SIG-M5 (cell line): ENCODE measurements at regions not wholly inside any gene's neighbourhood (a gene's known extent, or its start where the extent isn't known, plus 50 kb on each side); places are given as distances from the start of the nearest gene placed in this dataset.
"Not testable (repeated sequence)": the region's sequence is repeated elsewhere in the genome, so short reads cannot be mapped to it uniquely, and the experiment has no call there.

ENCODE experiments used
- DNase-seq: peaks from one replicate; lab custom pipeline; 2025; lab: John Stamatoyannopoulos, UW

DNA sequence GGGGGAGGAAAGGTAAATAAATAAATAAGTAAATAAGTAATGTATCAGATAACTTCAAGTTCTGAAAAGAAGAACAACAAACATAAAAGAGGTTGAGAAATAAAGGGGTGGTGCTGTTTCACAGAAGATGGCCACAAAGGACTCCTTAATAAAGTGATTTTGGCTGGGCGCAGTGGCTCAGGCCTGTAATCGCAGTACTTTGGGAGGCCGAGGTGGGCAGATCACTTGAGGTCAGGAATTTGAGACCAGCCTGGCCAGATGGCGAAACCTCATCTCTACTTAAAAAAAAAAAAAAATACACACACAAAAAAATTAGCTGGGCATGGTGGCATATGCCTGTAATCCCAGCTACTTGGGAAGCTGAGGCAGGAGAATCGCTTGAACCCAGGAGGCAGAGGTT is 315.5 kb downstream of the MIAT start:
- DNase-seq: not testable (repeated sequence)

DNA sequence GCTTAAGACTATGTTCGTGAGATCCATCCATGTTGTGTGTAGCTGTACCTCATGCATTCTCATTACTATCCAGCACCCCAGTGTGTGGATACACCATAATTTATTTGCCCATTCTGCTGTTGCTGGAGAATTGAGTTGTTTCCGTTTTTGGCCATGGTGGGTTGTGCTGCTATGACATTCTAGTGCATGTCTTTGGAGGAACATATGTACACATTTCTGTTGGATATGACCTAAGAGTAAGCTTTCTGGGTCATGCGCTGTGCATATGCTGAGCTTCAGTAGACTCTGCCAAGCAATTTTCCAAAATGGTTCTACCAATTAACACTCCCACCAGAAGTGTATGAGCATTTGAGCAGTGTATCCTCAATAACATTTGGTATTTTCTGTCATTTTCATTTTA is 316.6 kb downstream of the MIAT start:
- DNase-seq: no peak

DNA sequence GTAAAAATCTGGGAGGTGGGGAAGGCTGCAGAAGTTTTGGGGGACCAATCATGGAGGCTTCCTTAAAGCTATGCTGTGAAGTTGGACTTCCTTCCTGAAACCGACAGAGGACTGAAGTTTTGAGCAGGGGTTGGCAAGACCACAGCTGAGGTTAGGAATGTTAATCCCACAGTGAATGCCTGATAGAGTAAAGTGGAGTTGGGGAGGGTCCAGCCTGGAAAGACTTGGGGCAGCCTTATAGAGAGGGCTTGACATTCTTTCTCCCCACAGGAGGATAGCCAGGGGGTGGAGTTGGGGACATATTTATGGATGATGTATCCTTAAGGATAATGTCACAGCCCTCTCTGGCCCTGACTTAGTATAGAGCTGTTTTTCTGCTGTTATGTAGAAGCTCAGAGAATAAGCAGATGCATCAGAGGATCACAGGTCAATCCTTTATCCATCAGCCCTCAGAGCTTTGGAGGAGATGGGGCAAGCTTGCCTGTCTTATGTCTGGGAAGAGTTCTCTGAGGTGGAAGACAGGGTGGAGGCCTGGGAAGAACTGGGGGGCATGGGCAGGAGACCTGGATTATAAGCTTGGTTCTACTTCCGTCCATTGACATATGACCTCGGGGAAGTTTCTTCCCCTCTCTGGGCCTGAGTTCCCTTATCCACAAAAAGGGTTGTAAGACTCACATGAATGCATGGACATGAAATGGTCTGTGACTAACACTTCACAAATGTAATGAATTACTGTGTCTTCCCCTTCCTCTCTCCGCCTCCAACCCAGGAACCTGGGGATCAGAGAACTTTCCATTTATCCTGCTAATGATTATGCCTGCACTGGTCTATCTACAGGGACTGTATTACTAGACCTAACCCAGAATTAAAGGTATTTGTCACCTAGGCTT is 317.8 kb downstream of the MIAT start:
- DNase-seq: no peak

DNA sequence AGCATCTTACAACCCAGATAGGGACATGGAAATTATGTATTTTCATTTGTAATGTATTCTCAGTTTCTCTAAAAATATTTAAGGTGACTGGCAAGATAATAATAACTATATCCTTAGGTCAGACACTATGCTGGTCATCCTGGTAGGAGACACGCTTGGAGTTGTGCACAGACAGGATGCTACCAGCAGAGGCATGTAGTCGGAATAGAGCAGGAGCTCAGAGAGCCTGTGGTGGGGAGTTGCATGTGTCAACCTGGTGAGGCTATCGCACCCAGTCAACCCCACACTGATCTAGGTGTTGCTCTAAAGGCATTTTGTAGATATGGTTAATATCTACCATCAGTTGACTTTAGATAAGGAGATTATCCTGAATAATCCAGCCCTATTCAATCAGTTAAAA is 318.5 kb downstream of the MIAT start:
- DNase-seq: no peak

DNA sequence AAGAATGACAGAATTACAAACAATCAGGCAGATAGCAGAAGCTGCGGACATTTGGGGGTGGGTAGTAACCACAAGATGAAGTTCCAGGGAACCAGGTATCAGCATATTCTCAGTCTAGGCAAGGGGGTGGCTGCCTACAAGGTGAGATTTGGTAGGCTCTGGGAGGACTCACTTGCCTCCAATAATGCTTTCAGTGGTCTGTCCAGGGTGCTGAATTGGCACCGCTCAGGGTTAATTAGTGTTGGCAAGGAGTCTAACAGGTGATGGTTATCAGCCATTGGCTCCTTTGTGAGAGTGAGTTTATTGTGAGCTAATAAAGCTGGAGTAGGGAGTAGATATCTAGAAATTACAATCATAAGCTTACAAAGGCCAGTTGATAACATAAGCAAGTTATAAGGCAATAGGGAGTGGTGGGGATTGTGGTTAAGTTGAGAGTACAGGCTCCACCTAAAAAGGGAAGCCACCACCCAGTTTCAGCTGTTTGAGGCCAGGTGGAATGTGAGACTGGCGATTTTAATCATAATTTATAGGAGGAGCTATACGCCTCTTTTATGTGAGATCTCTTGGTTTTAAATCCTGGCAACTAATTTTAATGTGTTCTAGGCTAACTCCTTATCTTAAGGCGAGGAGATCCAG is 320.5 kb downstream of the MIAT start:
- no peak for DNase-seq

DNA sequence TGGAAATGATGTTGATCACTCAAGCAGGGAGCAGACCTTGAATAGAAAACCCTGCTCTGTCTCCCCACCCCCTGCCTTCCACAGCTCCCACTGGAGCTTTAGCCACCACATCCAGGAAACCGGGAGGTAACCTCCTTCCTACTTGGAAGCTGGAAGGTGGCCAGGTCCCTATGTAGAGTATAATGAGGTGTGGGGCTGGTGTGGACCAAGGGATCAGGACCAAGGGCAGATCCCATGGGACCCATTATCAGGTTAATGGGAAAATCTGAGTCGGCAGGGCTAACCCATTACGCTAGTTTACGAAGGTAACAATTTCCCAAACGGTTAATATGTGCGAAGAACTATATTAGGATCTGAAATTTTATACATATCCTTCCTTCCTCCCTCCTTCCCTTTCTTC is 321.9 kb downstream of the MIAT start:
- no peak for DNase-seq

DNA sequence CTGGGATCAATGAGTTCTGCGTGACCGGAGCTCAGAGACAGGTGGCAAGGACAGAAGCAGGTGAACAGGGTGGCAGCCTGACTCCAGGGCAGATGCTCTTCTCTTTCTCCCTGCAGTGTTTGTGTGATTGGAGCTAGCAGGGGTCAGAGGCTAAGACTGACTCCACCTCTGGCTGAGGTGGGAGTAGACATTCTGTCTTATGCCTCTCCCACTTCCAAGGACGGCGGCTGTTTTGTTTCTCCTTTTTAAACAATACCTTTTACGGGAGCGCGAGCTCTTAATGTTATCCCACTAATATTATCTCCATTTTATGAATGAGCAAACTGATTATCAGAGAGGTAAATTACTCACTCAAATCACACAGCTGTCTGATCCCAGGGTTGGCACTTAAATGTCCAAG is 323.7 kb downstream of the MIAT start:
- no peak for DNase-seq

DNA sequence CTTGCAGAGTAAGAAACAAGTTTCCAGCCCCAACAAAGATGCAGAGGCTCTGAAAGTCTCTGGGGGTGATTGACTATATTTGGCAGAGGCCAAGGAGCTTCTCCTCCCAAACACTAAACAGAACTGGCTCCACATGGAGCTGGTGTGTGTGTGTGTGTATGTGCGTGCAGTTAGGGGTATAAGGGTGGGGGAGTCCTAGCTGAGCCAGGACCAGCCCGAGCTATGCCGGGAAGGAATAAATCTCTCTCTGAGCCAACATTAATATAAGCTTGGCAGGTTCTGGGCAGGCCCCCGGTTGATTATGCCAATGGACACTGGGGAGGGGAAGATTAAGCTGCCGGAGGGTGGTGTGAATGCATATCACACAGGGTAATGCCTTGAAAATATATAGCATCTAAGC is 324.2 kb downstream of the MIAT start:
- DNase-seq: no peak

DNA sequence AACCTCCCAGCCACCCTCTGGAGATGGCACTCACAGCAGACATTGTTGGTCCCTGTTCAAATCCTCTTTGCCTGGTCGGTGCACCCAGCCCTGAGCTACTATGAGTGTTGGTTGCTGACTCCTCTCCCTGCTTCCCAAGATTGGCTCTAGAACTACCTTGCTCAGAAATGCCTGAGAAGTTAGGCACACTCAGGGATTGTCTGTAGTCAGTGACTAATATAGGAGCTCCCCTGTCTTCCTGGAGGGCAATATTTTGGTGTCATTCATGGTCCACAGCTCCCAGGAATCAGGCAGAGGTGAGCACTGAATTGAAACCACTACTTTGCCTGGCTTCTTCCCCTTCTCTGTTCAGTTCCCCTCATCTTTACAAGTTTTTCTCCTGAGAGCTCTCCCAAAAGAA is 325.9 kb downstream of the MIAT start:
- DNase-seq: no peak

DNA sequence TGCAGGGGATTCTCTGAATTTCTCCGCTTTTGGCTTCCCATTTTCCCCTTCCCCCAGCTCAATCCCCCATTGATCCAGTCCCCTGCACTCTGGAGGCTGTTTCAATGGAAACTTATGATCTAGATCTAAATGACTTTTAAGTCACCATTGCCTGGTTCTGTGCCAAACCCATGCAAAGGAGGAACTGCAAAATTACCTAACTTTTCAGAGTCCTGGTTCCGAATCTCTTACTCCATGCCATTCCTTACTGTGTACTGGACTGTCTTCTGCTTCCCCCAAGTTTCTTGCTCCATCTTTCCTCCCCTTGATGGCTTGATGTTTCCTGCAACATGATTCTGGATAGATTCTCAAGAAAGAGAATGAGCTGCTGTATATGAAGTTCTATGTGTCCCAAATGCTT is 327.8 kb downstream of the MIAT start:
- no peak for DNase-seq

DNA sequence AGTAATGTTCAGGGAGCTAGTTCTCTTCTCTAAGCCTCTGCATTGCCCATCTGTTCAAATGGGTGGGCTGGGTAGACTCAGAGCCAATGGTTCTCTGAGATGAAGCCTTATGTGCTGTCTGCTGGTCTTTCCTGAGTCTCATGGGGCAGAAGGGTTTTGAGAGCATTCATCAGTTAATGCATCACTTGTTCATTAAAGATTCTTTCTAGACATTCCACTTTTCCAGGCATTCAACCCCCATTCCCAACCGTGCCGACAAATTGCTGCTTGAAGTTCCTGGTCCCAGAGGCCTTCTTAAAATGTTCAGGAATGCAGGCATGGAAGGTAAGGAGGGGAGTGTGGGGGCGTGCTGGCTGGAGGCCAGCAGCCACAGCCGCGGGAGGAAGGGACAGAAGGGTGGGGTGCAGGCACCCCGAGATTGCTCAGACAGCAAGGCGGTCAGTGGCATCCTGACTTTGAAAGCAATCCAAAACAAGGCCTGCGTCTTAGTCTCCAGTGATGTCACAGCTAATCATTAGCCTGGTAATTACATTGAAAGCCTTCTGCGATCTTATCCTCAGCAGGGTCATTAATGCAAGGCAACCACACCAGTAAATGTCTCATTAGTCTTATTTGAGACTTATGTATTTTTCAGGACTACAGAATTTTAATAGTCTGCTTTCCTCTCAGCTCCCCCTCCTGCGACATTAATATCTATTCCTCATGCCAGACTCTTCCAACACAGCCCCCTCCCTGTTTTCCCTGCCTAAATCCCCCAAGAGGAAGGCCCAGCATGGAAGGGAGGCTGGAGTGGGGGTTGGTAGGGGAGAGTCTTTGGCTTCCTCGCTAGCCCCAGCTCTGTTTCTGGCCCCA is 328.8 kb downstream of the MIAT start:
- DNase-seq: no peak

DNA sequence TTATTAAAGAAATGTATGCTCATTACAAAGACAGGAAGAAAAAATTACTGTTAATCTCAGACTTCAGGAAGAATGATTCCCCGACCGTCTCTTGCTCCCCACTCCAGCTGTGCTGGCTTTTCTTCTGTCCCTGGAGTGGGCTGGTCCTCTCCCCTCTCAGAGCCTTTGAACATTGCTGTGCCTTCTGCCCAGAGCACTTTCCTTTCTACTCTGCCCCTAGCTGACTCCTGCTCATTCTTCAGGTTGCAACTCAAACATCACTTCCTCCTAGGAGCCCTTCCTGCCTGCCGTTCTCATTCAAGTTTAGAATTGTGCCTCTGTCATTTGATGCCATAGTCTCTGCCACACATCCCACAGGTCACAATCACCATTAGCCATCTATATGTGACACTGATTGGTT is 329.5 kb downstream of the MIAT start:
- DNase-seq: no peak

DNA sequence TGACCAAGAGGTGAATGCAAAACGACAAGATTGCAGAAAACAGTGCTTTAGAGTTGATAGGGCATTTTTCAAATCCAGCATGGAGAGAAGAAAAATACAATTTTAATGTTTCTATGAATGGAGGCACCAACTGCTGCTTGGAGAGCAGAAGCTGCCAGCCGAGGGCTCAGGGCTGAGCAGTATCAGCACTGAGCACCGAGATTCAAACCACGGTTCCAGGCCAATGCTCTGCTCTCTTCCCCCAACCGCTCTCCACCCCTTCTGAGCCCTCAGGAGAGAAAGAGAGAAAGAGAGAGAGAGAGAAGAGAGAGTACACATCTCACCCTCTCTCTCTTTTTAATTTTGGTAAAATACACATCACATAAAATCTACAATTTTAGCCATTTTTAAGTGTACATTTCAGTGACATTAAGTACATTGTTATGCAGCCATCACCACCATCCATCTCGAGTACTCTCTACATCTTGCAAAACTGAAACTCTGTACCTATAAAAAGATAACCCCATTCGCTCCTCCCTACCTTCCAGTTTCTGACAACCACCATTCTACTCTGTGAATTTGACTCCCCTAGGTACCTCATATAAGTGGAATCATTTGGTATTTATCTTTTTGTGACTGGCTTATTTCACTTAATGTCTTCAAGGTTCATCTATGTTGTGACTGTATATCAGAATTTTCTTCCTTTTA is 333.3 kb downstream of the MIAT start:
- DNase-seq: no peak

DNA sequence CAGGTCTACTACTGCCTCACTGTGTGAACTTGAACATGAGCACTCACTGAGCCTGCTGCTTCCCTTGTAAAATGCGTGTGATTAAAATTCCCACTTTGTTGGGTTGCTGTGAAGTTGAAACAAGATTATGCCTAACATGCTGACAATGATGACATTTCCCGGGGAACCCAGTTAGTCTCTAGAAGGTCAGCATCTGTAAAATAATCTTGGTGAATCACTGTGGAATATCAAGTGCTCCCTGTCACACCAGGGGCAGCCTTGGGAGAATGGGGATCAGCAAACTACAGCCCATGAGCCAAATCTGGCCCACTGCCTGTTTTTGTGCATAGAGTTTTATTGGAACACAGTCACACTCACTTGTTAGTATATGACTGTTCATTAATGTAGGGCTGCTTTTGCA is 335.2 kb downstream of the MIAT start:
- no peak for DNase-seq

DNA sequence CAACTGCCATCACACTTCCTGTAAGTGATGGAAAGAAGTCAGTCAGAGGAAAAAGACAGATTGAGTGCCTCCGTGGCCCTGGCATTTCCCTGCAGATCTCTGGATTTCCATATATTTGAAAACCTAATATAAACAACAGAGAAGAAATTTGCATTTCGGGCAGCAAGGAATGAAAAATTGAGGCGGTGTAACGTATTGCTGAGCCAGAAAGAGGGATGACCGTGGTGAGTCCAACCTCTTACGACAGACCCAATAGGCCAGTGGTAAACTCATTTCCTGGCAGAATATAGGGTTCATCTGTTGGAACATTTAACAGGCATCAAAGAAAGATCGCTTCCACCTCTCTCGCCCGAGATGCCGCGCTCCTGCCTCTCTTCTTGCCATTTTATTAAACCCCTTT is 336.5 kb downstream of the MIAT start:
- no peak for DNase-seq

DNA sequence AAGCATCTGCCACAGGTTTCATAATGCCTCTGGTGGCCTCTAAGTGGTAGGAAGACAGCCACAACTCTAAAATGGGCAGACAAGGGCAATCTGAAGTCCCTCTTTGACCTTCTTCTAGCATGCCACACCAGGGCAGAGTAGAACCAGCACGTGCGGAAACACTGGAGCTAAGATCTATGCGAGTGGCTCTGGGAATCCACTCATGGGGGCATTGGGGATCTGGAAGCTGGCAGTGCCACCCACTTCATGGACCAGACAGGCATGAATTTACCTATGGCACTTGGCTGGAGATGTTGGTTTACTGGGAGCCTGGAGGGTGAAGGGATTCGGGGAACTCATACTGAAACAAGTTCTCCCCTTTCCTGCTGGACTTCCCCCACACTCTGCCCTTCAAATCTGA is 337.4 kb downstream of the MIAT start:
- DNase-seq: no peak

DNA sequence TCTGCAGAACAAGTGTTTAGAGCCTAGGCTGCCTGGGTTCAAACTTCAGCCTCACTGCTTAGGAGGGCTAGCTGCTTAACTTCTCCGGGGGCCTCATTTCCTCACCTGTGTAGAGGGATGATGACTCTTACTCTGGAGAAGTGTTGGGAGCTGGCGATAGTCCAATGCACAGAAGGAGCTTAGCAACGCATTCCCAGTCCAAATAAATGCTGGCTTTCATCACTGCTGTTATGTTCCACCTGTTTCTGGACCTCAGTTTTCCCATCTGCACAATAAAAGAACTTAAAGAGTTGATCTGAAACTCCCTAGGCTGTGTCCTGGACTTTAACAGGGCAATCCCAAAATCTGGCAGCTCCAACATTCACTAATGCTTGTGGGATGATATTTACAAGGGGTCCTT is 337.8 kb downstream of the MIAT start:
- no peak for DNase-seq

DNA sequence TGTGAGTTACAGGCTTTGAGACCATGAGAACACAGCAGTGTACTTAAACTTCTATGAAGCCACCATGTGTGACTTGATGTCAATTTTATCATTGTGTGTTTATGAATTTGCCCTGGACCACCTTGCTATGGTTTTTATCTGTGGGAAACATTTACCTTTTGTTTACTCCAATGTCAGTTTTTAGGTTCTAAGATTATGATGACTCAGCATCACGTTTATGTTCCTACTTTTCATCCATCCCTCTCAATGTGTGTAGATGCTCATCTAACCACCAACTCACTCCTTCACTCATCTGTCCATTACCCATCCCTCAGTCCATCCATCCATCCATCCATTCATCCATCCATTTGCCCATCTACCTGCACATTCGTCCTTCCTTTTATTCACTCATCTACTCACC is 338.8 kb downstream of the MIAT start:
- no peak for DNase-seq

DNA sequence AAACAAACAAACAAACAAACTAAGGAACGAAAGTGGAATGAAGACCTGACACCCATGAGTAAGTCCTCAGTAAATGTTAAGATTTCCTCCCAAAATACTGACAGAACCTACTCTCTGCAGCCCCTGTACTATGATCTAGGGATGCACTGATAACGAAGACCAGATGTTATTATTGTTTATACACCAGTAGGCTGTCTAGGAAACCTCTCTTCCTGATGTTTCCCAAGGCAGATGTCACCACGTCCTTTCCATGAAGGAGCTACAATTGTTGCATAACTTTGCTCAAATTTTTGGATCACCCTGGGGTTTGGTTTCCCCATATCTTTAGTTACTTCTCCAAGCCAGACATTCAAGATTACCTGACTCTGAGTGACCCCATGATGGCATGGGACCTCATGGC is 340.7 kb downstream of the MIAT start:
- DNase-seq: no peak

DNA sequence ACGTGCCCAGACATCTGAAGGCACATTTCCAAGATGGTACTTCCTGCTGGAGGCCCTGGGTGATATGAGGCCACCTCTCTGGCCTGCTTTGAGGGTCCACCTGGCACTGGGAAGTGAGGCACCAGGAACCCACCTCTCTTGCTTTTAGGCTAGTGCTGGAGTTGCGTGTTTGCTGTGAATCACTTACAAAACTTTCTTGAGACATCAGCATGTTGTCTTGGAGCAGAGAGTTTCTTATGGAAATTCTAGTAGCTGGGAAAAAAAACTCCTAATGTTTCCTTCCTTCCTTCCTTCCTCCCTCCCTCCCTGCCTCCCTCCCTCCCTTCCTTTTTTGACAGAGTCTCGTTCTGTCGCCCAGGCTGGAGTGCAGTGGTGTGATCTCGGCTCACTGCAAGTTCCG is 341.3 kb downstream of the MIAT start:
- DNase-seq: no peak

DNA sequence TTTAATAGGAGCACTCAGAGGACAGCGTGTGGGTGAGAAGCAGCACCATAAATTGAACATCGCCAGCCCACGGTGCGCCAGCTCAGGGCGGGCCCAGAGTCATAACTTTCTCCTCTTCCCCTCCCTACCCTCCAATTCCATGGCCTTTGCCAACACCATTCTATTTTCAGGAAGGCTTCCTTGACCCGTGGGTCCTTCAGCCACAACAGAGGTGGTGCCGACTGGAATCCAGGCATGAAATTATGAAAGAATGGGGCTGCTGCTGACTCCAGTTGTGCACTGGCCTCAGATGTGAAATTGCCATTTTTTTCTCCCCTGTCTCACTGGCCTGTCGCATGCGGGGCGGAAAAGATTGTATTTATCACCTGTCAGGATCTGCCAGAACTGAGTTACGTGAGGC is 345.9 kb downstream of the MIAT start:
- no peak for DNase-seq

DNA sequence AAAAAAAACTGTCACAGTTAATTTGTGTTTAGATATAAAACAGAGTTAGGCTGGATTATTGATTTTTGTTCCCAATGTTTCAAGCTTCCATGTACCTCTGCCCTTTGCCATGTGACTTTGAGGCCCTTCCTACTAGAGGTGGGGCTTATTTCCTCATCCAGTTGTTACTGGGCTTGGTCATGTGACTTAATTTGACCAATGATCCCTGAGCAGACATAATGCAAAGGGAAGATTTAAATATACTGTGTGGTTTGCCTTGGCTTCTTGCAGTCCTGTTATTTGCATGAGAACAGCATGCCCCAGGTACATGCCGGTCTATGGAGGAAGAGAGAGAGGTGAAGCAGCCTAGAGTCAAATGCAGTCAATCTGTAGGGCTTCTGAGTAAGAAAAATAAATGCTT is 347.0 kb downstream of the MIAT start:
- no peak for DNase-seq
